NCI-H2029 treated with DMSO at 0.1 percent for 48 hours (cell line): ENCODE measurements at regions not wholly inside any gene's neighbourhood (a gene's known extent, or its start where the extent isn't known, plus 50 kb on each side); places are given as distances from the start of the nearest gene placed in this dataset.

Experiments
- DNase-seq: peaks from one replicate; lab custom pipeline; 2025; lab: John Stamatoyannopoulos, UW

- DNase-seq, result no peak
Observed at GRCh38 chr2:45212953-45213635, 203.8 kb upstream of the SIX2 start.

- no peak for DNase-seq
Observed at GRCh38 chr2:45211636-45212035, 202.4 kb upstream of the SIX2 start.

- DNase-seq, result no peak
Observed at GRCh38 chr2:45210462-45211195, 201.4 kb upstream of the SIX2 start.

GRCh38 chr2:45209875-45210274, 200.6 kb upstream of the SIX2 start:
- DNase-seq, result no peak

GRCh38 chr2:45209302-45209701, 200.1 kb upstream of the SIX2 start:
- no peak for DNase-seq

GRCh38 chr2:45207101-45207500, 197.8 kb upstream of the SIX2 start:
- DNase-seq, result no peak

GRCh38 chr2:45205985-45206384, 196.7 kb upstream of the SIX2 start:
- no peak for DNase-seq

- no peak for DNase-seq
Observed at GRCh38 chr2:45205480-45205879, 196.2 kb upstream of the SIX2 start.

- DNase-seq, result no peak
Observed at GRCh38 chr2:45203400-45203799, 194.1 kb upstream of the SIX2 start.

- no peak for DNase-seq
Observed at GRCh38 chr2:45199973-45200372, 190.7 kb upstream of the SIX2 start.

- no peak for DNase-seq
Observed at GRCh38 chr2:45195916-45196315, 186.7 kb upstream of the SIX2 start.

GRCh38 chr2:45194596-45194995, 185.3 kb upstream of the SIX2 start:
- no peak for DNase-seq

- no peak for DNase-seq
Observed at GRCh38 chr2:45193581-45193980, 184.3 kb upstream of the SIX2 start.

- DNase-seq, result no peak
Observed at GRCh38 chr2:45192991-45193390, 183.7 kb upstream of the SIX2 start.

GRCh38 chr2:45192481-45192880, 183.2 kb upstream of the SIX2 start:
- no peak for DNase-seq

- DNase-seq, result no peak
Observed at GRCh38 chr2:45191976-45192375, 182.7 kb upstream of the SIX2 start.

- DNase-seq, result no peak
Observed at GRCh38 chr2:45191146-45191863, 182.1 kb upstream of the SIX2 start.

- DNase-seq, result no peak
Observed at GRCh38 chr2:45190481-45190942, 181.3 kb upstream of the SIX2 start.

GRCh38 chr2:45184606-45185005, 175.4 kb upstream of the SIX2 start:
- no peak for DNase-seq

- no peak for DNase-seq
Observed at GRCh38 chr2:45182667-45183295, 173.5 kb upstream of the SIX2 start.

GRCh38 chr2:45180779-45181178, 171.5 kb upstream of the SIX2 start:
- DNase-seq, result no peak

GRCh38 chr2:45180033-45180746, 170.9 kb upstream of the SIX2 start:
- DNase-seq, result no peak
